ENCODE measurements at regions not wholly inside any gene's neighbourhood (a gene's known extent, or its start where the extent isn't known, plus 50 kb on each side); places are given as distances from the start of the nearest gene placed in this dataset.

DNA sequence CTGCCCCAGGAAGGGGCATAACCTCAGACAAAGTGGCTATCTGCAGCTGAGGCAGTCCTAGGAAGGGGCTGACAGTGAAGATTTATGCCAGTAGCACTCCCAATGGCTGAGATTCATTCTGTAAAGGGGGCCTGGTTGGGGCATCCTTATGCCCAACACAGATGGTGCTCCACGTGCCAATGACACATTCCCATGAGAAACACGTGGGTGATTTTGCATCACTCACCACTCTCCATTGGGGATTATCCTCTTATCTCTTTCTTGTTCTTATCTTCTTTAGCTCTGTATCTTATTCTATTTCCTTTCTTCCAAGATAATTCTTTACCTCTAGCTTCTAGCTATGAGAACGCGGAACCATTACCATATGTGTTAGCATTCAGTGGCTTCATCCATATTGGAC lies 194.0 kb upstream of the TUT7 start:
- Histone ChIP-seq H3K9ac (ENCODE audit: low read length) (no peak overlapping the region), H3K4me1 (ENCODE audit: insufficient read depth, low read length) (no peaks in the 10 kb centered on the region), H3K27ac (ENCODE audit: low read length) (no peak overlapping the region), H3K79me2 (ENCODE audit: low read length) (no peaks in the 10 kb centered on the region), H3K36me3 (ENCODE audit: low read depth, low read length) (no peaks in the 10 kb centered on the region), H4K20me1 (ENCODE audit: low read length) (no peaks in the 10 kb centered on the region), H3K9me2 (replicated peaks; ENCODE audit: low read length) (no peaks in the 10 kb centered on the region), H3F3A (ENCODE audit: low read length, unreplicated experiment) (no peaks in the 10 kb centered on the region), H3K27me3 (ENCODE audit: low read length) (no peaks in the 10 kb centered on the region), H3K4me2 (ENCODE audit: low read length) (no peak overlapping the region), H3K4me3 (ENCODE audit: low read length) (no peak overlapping the region), H3K9me3 (ENCODE audit: low read length) (no peaks in the 10 kb centered on the region), H2AFZ (ENCODE audit: low read length) (no peak overlapping the region)
- TF ChIP-seq EZH2 (IDR thresholded peaks at IDR 0.05; ENCODE audit: low read length, unreplicated experiment) (no peak), EZH2phosphoT487 (IDR thresholded peaks at IDR 0.05; ENCODE audit: borderline replicate concordance, low read length) (no peak)
- TF ChIP-seq, protein P1, sequence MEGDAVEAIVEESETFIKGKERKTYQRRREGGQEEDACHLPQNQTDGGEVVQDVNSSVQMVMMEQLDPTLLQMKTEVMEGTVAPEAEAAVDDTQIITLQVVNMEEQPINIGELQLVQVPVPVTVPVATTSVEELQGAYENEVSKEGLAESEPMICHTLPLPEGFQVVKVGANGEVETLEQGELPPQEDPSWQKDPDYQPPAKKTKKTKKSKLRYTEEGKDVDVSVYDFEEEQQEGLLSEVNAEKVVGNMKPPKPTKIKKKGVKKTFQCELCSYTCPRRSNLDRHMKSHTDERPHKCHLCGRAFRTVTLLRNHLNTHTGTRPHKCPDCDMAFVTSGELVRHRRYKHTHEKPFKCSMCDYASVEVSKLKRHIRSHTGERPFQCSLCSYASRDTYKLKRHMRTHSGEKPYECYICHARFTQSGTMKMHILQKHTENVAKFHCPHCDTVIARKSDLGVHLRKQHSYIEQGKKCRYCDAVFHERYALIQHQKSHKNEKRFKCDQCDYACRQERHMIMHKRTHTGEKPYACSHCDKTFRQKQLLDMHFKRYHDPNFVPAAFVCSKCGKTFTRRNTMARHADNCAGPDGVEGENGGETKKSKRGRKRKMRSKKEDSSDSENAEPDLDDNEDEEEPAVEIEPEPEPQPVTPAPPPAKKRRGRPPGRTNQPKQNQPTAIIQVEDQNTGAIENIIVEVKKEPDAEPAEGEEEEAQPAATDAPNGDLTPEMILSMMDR (conservative IDR thresholded peaks at IDR 0.05; ENCODE audit: low read depth, low read length) = no peak
- ChIA-PET CTCF (no interaction called here), POLR2A (ENCODE audit: unreplicated experiment) (no interaction called here)
- BruUV-seq (replicated peaks) = no TSS peak
- intact Hi-C loops (cut with micrococcal nuclease) = no loop called here
- DNase-seq (no peak), ATAC-seq (no peak)

DNA sequence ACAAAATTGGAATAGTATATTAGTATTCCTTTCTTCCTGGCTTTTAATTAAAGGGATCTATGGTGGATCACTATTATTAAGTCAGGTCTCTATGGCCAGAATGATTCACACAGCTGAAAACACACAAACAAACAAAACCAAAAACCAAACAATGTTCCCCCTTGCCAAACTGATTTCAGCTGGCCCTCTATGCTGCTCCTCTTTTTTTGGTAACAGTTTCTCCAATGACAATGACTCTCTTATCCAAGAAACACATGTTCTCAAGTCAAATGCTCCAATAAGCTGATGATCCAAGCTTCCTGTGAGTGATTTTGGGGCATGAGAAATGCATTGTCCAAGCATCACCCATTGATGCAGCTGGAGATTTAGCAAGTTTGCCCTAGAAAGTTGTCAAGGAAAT lies 193.4 kb upstream of the TUT7 start:
- Histone ChIP-seq H3F3A (ENCODE audit: low read length, unreplicated experiment) (no peaks in the 10 kb centered on the region), H3K9me3 (ENCODE audit: low read length) (no peaks in the 10 kb centered on the region), H3K9me2 (replicated peaks; ENCODE audit: low read length) (no peaks in the 10 kb centered on the region), H3K27ac (ENCODE audit: low read length) (no peak overlapping the region), H4K20me1 (ENCODE audit: low read length) (no peaks in the 10 kb centered on the region), H2AFZ (ENCODE audit: low read length) (no peak overlapping the region), H3K27me3 (ENCODE audit: low read length) (no peaks in the 10 kb centered on the region), H3K9ac (ENCODE audit: low read length) (no peak overlapping the region), H3K4me3 (ENCODE audit: low read length) (no peak overlapping the region), H3K36me3 (ENCODE audit: low read depth, low read length) (no peaks in the 10 kb centered on the region), H3K79me2 (ENCODE audit: low read length) (no peaks in the 10 kb centered on the region), H3K4me1 (ENCODE audit: insufficient read depth, low read length) (no peaks in the 10 kb centered on the region), H3K4me2 (ENCODE audit: low read length) (no peak overlapping the region)
- intact Hi-C loops (cut with micrococcal nuclease) = no loop called here
- no peak for ATAC-seq
- no TSS peak for BruUV-seq (replicated peaks)
- ChIA-PET POLR2A (ENCODE audit: unreplicated experiment) (no interaction called here), CTCF (no interaction called here)
- TF ChIP-seq EZH2 (IDR thresholded peaks at IDR 0.05; ENCODE audit: low read length, unreplicated experiment) (no peak), EZH2phosphoT487 (IDR thresholded peaks at IDR 0.05; ENCODE audit: borderline replicate concordance, low read length) (no peak)
- TF ChIP-seq, protein P1 (conservative IDR thresholded peaks at IDR 0.05; ENCODE audit: low read depth, low read length) = no peak
- no peak for DNase-seq

DNA sequence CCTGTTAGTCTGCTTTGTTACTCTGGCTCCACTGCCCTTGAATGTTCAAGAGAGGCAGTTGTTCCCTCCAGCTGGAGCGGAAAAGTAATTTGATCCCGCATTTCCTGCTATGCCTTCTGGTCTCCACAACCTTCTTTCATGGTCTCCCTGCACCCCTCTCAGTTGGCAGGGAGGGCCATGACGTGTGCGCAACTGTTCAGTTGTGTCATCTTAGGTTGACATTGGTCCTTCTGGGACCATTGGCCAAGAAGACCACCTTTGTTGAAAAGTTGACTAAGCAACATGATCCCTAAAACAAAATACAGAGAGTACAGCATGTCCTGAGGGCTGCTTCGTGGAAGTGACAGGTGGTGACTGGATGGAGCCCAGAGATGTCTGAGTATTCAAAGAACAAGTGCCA lies 192.5 kb upstream of the TUT7 start:
- TF ChIP-seq EZH2 (IDR thresholded peaks at IDR 0.05; ENCODE audit: low read length, unreplicated experiment) (no peak), EZH2phosphoT487 (IDR thresholded peaks at IDR 0.05; ENCODE audit: borderline replicate concordance, low read length) (no peak)
- TF ChIP-seq, protein P1 (conservative IDR thresholded peaks at IDR 0.05; ENCODE audit: low read depth, low read length) = no peak
- POLR2A ChIA-PET (ENCODE audit: unreplicated experiment) = no interaction called here
- Histone ChIP-seq H3K4me1 (ENCODE audit: insufficient read depth, low read length) (no peaks in the 10 kb centered on the region), H3K9me3 (ENCODE audit: low read length) (no peaks in the 10 kb centered on the region), H3K79me2 (ENCODE audit: low read length) (no peaks in the 10 kb centered on the region), H3F3A (ENCODE audit: low read length, unreplicated experiment) (no peaks in the 10 kb centered on the region), H4K20me1 (ENCODE audit: low read length) (no peaks in the 10 kb centered on the region), H3K4me2 (ENCODE audit: low read length) (no peak overlapping the region), H3K9me2 (replicated peaks; ENCODE audit: low read length) (no peaks in the 10 kb centered on the region), H3K36me3 (ENCODE audit: low read depth, low read length) (no peaks in the 10 kb centered on the region), H3K27ac (ENCODE audit: low read length) (no peak overlapping the region), H3K27me3 (ENCODE audit: low read length) (no peaks in the 10 kb centered on the region), H2AFZ (ENCODE audit: low read length) (no peak overlapping the region), H3K9ac (ENCODE audit: low read length) (no peak overlapping the region), H3K4me3 (ENCODE audit: low read length) (no peak overlapping the region)
- DNase-seq (no peak), ATAC-seq (no peak)
- no TSS peak for BruUV-seq (replicated peaks)
- intact Hi-C loops (cut with micrococcal nuclease) = no loop called here
- CTCF ChIA-PET = no interaction called here

Data from PC-3 (cell line).